ENCODE measurements at regions not wholly inside any gene's neighbourhood (a gene's known extent, or its start where the extent isn't known, plus 50 kb on each side); places are given as distances from the start of the nearest gene placed in this dataset.

- peak; percentile 19 for DNase-seq (ENCODE audit: low spot score)
Observed at GRCh38 chr2:51103205-51103604, 71.3 kb upstream of the NRXN1 start.

- DNase-seq (ENCODE audit: low spot score) = no peak
Observed at GRCh38 chr2:51093016-51093415, 61.1 kb upstream of the NRXN1 start.

- no peak for DNase-seq (ENCODE audit: low spot score)
Observed at GRCh38 chr2:51085420-51086068, 53.6 kb upstream of the NRXN1 start.

DNA sequence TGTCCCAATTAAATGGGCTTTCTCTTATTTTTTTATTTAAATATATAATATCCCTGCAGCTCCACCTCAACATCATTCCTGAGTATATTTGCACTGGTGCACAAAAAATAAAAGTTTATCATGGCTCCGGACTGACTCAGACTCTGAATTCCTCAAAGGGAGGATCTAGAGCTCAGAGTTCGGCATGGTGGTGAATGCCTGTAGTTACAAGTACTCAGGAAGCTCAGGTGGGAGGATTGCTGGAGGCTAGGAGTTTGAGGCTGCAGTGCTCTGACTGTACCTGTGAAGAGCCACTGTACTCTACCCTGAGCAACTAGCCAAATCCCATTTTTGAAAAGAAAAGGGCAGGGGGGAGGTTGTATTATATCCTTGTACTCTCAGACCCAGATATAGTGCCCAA is 52.8 kb upstream of the NRXN1 start:
- DNase-seq (ENCODE audit: low spot score) = no peak
